Right lobe of liver (tissue), 4 donors: ENCODE measurements at regions not wholly inside any gene's neighbourhood (a gene's known extent, or its start where the extent isn't known, plus 50 kb on each side); places are given as distances from the start of the nearest gene placed in this dataset.

ENCODE experiments used
- POLR2A ChIP-seq: fragments of 450-650 bp; IDR thresholded peaks from one replicate; pipeline ENCODE4 v1.6.1; 2017; ENCODE audit warnings: antibody characterized with exemption, mild to moderate bottlenecking
- TF ChIP-seq, protein P1 (sequence below), 4 donors: fragments of 200-600 bp in 3 of 4; fragments of 450-650 bp in 1 of 4; IDR thresholded peaks; one replicate each; pipeline versions ENCODE4 v1.5.1 to v1.8.0; 2016 to 2022; ENCODE audit warnings: antibody characterized with exemption in 4 of 4, mild to moderate bottlenecking in 2 of 4
- donor health status: DM: no; HTN: no; CAD: no.
- donor health status: DM: no; HTN: no; CAD: no.
- donor health status: DM: no; HTN: yes; CAD: no.

DNA sequence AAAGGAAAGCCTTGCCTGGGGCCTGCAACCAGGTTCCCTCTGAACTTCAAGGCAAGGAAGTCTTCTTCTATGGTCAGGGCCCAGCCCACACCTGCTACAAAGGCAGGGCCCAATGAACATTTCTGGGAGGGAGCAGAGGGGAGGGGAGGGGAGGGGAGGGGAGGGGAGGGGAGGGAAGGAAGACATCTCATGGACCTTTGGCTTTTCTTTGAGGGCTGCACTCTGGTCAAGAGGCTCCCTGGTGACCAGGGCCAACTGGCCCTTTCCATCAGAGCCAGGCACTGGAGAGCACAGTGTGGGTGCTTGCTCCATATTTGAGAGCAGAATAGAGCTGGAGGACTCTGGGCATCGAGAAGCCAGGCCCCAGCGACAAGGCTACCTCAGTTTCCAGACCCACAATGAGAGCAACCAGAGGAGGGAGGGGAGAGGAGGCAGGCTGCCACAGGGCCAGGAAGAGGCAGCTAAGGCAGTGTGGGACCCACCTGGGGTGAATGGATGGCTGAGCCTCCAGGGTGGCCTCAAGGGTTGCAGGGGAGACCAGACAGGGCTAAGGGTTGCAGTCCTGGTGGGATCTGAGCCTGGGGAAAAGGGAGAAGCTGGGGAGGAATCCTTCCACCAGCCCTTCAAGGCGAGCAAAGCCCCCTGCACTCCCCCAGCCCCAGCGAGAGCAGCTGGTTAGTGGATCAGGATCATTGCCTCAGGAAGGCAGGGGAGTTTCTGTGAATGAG is 84.8 kb downstream of the MRPL14 start:
- TF ChIP-seq POLR2A: no peak
- TF ChIP-seq, protein P1, sequence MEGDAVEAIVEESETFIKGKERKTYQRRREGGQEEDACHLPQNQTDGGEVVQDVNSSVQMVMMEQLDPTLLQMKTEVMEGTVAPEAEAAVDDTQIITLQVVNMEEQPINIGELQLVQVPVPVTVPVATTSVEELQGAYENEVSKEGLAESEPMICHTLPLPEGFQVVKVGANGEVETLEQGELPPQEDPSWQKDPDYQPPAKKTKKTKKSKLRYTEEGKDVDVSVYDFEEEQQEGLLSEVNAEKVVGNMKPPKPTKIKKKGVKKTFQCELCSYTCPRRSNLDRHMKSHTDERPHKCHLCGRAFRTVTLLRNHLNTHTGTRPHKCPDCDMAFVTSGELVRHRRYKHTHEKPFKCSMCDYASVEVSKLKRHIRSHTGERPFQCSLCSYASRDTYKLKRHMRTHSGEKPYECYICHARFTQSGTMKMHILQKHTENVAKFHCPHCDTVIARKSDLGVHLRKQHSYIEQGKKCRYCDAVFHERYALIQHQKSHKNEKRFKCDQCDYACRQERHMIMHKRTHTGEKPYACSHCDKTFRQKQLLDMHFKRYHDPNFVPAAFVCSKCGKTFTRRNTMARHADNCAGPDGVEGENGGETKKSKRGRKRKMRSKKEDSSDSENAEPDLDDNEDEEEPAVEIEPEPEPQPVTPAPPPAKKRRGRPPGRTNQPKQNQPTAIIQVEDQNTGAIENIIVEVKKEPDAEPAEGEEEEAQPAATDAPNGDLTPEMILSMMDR (IDR thresholded peaks at IDR 0.05): no peak
